IMR-90 (cell line): ENCODE measurements at regions not wholly inside any gene's neighbourhood (a gene's known extent, or its start where the extent isn't known, plus 50 kb on each side); places are given as distances from the start of the nearest gene placed in this dataset.

Experiments
- ATAC-seq: fragments of 200-7000 bp; cut with Tn5 transposase; 2 replicates; pipeline ENCODE4 v1.9.1; 2020; ENCODE audit warnings: low read depth, mild to moderate bottlenecking, moderate library complexity
- BruUV-seq: library from RNA; stranded (reverse); fragments of 400-500 nt; replicated peaks from 2 replicates; lab custom pipeline; 2021; lab: Mats Ljungman, UMichigan
- CTCF ChIA-PET: fragments of 300-600 bp; formaldehyde crosslinking; extraction: SDS; loops from one replicate; lab custom pipeline; 2021; ENCODE audit warnings: antibody characterized with exemption; lab: Yijun Ruan, JAX
- POLR2A ChIA-PET: fragments of 300-600 bp; sonication (Branson Sonifier 250); formaldehyde crosslinking; loops from one replicate; lab custom pipeline; 2022; ENCODE audit warnings: antibody characterized with exemption; ENCODE audit not compliant: unreplicated experiment; lab: Charles Lee
- DNase-seq: peaks from one replicate; pipeline ENCODE4 v3.0.0; 2013
- H2AFZ ChIP-seq: replicated peaks from 2 replicates; pipeline ENCODE3; 2013; ENCODE audit warnings: low read length, mild to moderate bottlenecking; ENCODE audit not compliant: poor library complexity
- H2AK5ac ChIP-seq: 2 replicates; pipeline ENCODE4 v1.6.1; 2013; ENCODE audit warnings: low read depth, low read length, inconsistent platforms
- H2AK9ac ChIP-seq: replicated peaks from 2 replicates; pipeline ENCODE3; 2013; ENCODE audit warnings: mild to moderate bottlenecking, low read depth, low read length, moderate library complexity; ENCODE audit not compliant: poor library complexity
- H2BK120ac ChIP-seq: 2 replicates; pipeline ENCODE4 v1.6.1; 2013; ENCODE audit warnings: low read depth, low read length, inconsistent platforms
- H2BK15ac ChIP-seq: 3 replicates; pipeline ENCODE4 v1.6.1; 2013; ENCODE audit warnings: low read depth, low read length, inconsistent platforms
- H2BK20ac ChIP-seq: 2 replicates; pipeline ENCODE4 v1.6.1; 2013; ENCODE audit warnings: low read depth, mild to moderate bottlenecking, inconsistent platforms, low read length, moderate library complexity
- H2BK5ac ChIP-seq: 2 replicates; pipeline ENCODE4 v1.6.1; 2013; ENCODE audit warnings: mild to moderate bottlenecking, low read depth, low read length, inconsistent platforms; ENCODE audit not compliant: poor library complexity, severe bottlenecking
- H3K14ac ChIP-seq: replicated peaks from 2 replicates; pipeline ENCODE4 v1.6.1; 2013; ENCODE audit warnings: low read depth, low read length, inconsistent platforms
- H3K18ac ChIP-seq: 2 replicates; pipeline ENCODE4 v1.6.1; 2013; ENCODE audit warnings: low read depth, low read length, control low read depth
- H3K23ac ChIP-seq: 2 replicates; pipeline ENCODE4 v1.6.1; 2013; ENCODE audit warnings: low read depth, low read length, inconsistent platforms
- H3K27ac ChIP-seq: 2 replicates; pipeline ENCODE4 v1.5.1; 2013; ENCODE audit warnings: mild to moderate bottlenecking, control low read depth, low read length; ENCODE audit not compliant: insufficient read depth
- H3K27me3 ChIP-seq: 2 replicates; pipeline ENCODE4 v1.6.1; 2013; ENCODE audit warnings: low read length; ENCODE audit not compliant: control insufficient read depth, insufficient read depth
- H3K36me3 ChIP-seq: 2 replicates; pipeline ENCODE4 v1.6.1; 2013; ENCODE audit warnings: low read length, mixed read lengths; ENCODE audit not compliant: control insufficient read depth, insufficient read depth
- H3K4ac ChIP-seq: 2 replicates; pipeline ENCODE4 v1.6.1; 2013; ENCODE audit warnings: low read depth, low read length, inconsistent platforms
- H3K4me1 ChIP-seq: 2 replicates; pipeline ENCODE4 v1.6.1; 2013; ENCODE audit warnings: low read length, mixed read lengths; ENCODE audit not compliant: control insufficient read depth, insufficient read depth
- H3K4me2 ChIP-seq: 2 replicates; pipeline ENCODE4 v1.6.1; 2013; ENCODE audit warnings: low read depth, mild to moderate bottlenecking, control low read depth, low read length, moderate library complexity
- H3K4me3 ChIP-seq: 2 replicates; pipeline ENCODE4 v1.5.1; 2013; ENCODE audit warnings: low read depth, mild to moderate bottlenecking, control low read depth, low read length, moderate library complexity; ENCODE audit not compliant: insufficient read depth
- H3K56ac ChIP-seq: 2 replicates; pipeline ENCODE4 v1.6.1; 2013; ENCODE audit warnings: low read length, inconsistent platforms; ENCODE audit not compliant: insufficient read depth; ENCODE audit errors: extremely low read depth
- H3K79me1 ChIP-seq, 2 experiments: 2 replicates each; pipeline ENCODE4 v1.6.1; 2013; ENCODE audit warnings: low read length in 2 of 2, inconsistent platforms in 1 of 2, low read depth in 1 of 2
- H3K9ac ChIP-seq: 2 replicates; pipeline ENCODE4 v1.6.1; 2013; ENCODE audit warnings: low read depth, low read length, control low read depth
- H3K9me1 ChIP-seq: 2 replicates; pipeline ENCODE4 v1.6.1; 2013; ENCODE audit warnings: low read length, inconsistent platforms; ENCODE audit not compliant: insufficient read depth
- H3K9me3 ChIP-seq: 2 replicates; pipeline ENCODE4 v1.6.1; 2013; ENCODE audit warnings: low read length; ENCODE audit not compliant: control insufficient read depth, insufficient read depth
- H4K20me1 ChIP-seq: 2 replicates; pipeline ENCODE4 v1.6.1; 2013; ENCODE audit warnings: low read length, inconsistent platforms; ENCODE audit not compliant: insufficient read depth
- H4K5ac ChIP-seq: 2 replicates; pipeline ENCODE4 v1.6.1; 2013; ENCODE audit warnings: mild to moderate bottlenecking, low read depth, low read length, control low read depth
- H4K8ac ChIP-seq, 2 experiments: 2 replicates each; pipeline ENCODE4 v1.6.1; 2013; ENCODE audit warnings: low read depth in 2 of 2, low read length in 2 of 2, control low read depth in 1 of 2, inconsistent platforms in 1 of 2
- H4K91ac ChIP-seq: 2 replicates; pipeline ENCODE4 v1.6.1; 2013; ENCODE audit warnings: low read depth, low read length, inconsistent platforms; ENCODE audit not compliant: insufficient read depth
- BHLHE40 ChIP-seq: fragments of 150-350 bp; IDR thresholded peaks from 2 replicates; pipeline ENCODE4 v1.6.1; 2016; ENCODE audit warnings: mild to moderate bottlenecking, low read depth, low read length
- CEBPB ChIP-seq: IDR thresholded peaks from 2 replicates; pipeline ENCODE4 v1.6.1; 2012; ENCODE audit warnings: low read depth, low read length, improper control_type of control experiment
- CHD1 ChIP-seq: IDR thresholded peaks from 2 replicates; pipeline ENCODE4 v1.6.1; 2012; ENCODE audit warnings: low read depth, low read length, improper control_type of control experiment
- CTCF ChIP-seq: conservative IDR thresholded peaks from 2 replicates; pipeline ENCODE4 v1.5.1; 2012; ENCODE audit warnings: mild to moderate bottlenecking, low read depth, low read length, improper control_type of control experiment
- ELK1 ChIP-seq: fragments of 150-350 bp; IDR thresholded peaks from 2 replicates; pipeline ENCODE4 v1.6.1; 2016; ENCODE audit warnings: low read depth, mild to moderate bottlenecking, low read length, moderate library complexity, borderline replicate concordance
- FOS ChIP-seq: fragments of 150-350 bp; IDR thresholded peaks from 2 replicates; pipeline ENCODE4 v1.6.1; 2016; ENCODE audit warnings: low read depth, low read length
- MAFK ChIP-seq: IDR thresholded peaks from 2 replicates; pipeline ENCODE4 v1.6.1; 2012; ENCODE audit warnings: low read depth, low read length, improper control_type of control experiment
- MAZ ChIP-seq: IDR thresholded peaks from 2 replicates; pipeline ENCODE4 v1.6.1; 2012; ENCODE audit warnings: low read depth, mild to moderate bottlenecking, low read length, improper control_type of control experiment, moderate library complexity, borderline replicate concordance
- MXI1 ChIP-seq: IDR thresholded peaks from 2 replicates; pipeline ENCODE4 v1.6.1; 2012; ENCODE audit warnings: low read depth, mild to moderate bottlenecking, low read length, moderate library complexity, borderline replicate concordance
- NFE2L2 ChIP-seq: fragments of 150-350 bp; IDR thresholded peaks from 2 replicates; pipeline ENCODE4 v1.6.1; 2016; ENCODE audit warnings: low read depth, mild to moderate bottlenecking, low read length
- POLR2A ChIP-seq: IDR thresholded peaks from 2 replicates; pipeline ENCODE4 v1.6.1; 2012; ENCODE audit warnings: mild to moderate bottlenecking, low read depth, low read length
- RAD21 ChIP-seq: IDR thresholded peaks from 2 replicates; pipeline ENCODE4 v1.6.1; 2012; ENCODE audit warnings: low read length, improper control_type of control experiment
- RCOR1 ChIP-seq: IDR thresholded peaks from 2 replicates; pipeline ENCODE4 v1.6.1; 2012; ENCODE audit warnings: mild to moderate bottlenecking, low read length, improper control_type of control experiment; ENCODE audit not compliant: insufficient replicate concordance
- RFX5 ChIP-seq: IDR thresholded peaks from 2 replicates; pipeline ENCODE4 v1.8.0; 2012; ENCODE audit warnings: low read depth, mild to moderate bottlenecking, low read length, moderate library complexity
- SMC3 ChIP-seq: fragments of 150-350 bp; IDR thresholded peaks from 2 replicates; pipeline ENCODE4 v1.6.1; 2016; ENCODE audit warnings: low read depth, mild to moderate bottlenecking, antibody characterized with exemption, low read length, moderate library complexity
- USF2 ChIP-seq: fragments of 150-350 bp; IDR thresholded peaks from 2 replicates; pipeline ENCODE4 v1.6.1; 2017; ENCODE audit warnings: mild to moderate bottlenecking, antibody characterized with exemption, low read length, low read depth
- WGBS, 2 experiments: methylation state at CpG; one replicate each; pipeline versions ENCODE4 v1.1.5 to v1.1.7; 2013; ENCODE audit warnings: missing lambda C conversion rate in 2 of 2; ENCODE audit not compliant: insufficient read length in 1 of 2; ENCODE audit errors: extremely low coverage in 2 of 2; 5-methylcytosine and 5-hydroxymethylcytosine counted together
- dilution Hi-C: fragments of 300-500 bp; cut with HindIII; formaldehyde crosslinking; loops from one replicate; pipeline ENCODE4 v1.14.3; 2018; ENCODE audit warnings: low sequenced_read_pairs; ENCODE audit not compliant: unreplicated experiment
- in situ Hi-C: fragments of 300-500 bp; cut with MboI; formaldehyde crosslinking; loops from 3 replicates; pipeline ENCODE4 v1.14.3; 2019; ENCODE audit warnings: low sequenced_read_pairs, inconsistent platforms, mixed read lengths
- intact Hi-C: fragments of 100-400 bp; cut with micrococcal nuclease; formaldehyde crosslinking; loops from 2 replicates; pipeline ENCODE4 v1.10.0; 2022

- H3K27me3 ChIP-seq, result no peaks in the 10 kb centered on the region
- peaks cover 7% of the 10 kb centered on the region; the same call in 1 of the 2 replicates for H3K9me3 ChIP-seq
These were observed 304.8 kb upstream of the STAC start for GRCh38 chr3:36075491-36075890.

More at GRCh38 chr3:36075491-36075890, 304.8 kb upstream of the STAC start:
- DNase-seq (no peak), ATAC-seq (no peak)
- whole genome bisulfite sequencing, 2 experiments, result 40% methylated on average over 1 of the region's 3 CpGs; no CpG with 5 or more reads in 1 of the 2 experiments
- Histone ChIP-seq H2BK20ac (no peak overlapping the region), H3K4me3 (no peak overlapping the region), H3K14ac (no peak overlapping the region), H3K56ac (no peak overlapping the region), H2BK120ac (no peak overlapping the region), H4K8ac (no peak overlapping the region), H3K27ac (no peak overlapping the region), H3K4me1 (no peaks in the 10 kb centered on the region), H3K36me3 (no peaks in the 10 kb centered on the region), H2BK5ac (no peak overlapping the region), H2AFZ (no peak overlapping the region), H2AK9ac (no peak overlapping the region), H3K4ac (no peak overlapping the region), H3K9me1 (no peaks in the 10 kb centered on the region), H2AK5ac (no peak overlapping the region), H4K20me1 (no peaks in the 10 kb centered on the region), H3K79me1 (no peaks in the 10 kb centered on the region), H3K18ac (no peak overlapping the region), H3K4me2 (no peak overlapping the region), H3K23ac (no peak overlapping the region), H3K9ac (no peak overlapping the region), H2BK15ac (no peak overlapping the region), H4K5ac (no peak overlapping the region), H4K91ac (no peak overlapping the region)
- ChIA-PET CTCF (no interaction called here), POLR2A (no interaction called here)
- TF ChIP-seq CTCF, result no peak
- TF ChIP-seq ELK1, result no peak
- no peak for TF ChIP-seq BHLHE40
- no peak for TF ChIP-seq POLR2A
- TF ChIP-seq RAD21, result no peak
- TF ChIP-seq RFX5, result no peak
- TF ChIP-seq CEBPB, result no peak
- TF ChIP-seq MXI1, result no peak
- no peak for TF ChIP-seq USF2
- no peak for TF ChIP-seq CHD1
- TF ChIP-seq FOS, result no peak
- no peak for TF ChIP-seq SMC3
- no peak for TF ChIP-seq MAZ
- no peak for TF ChIP-seq NFE2L2
- TF ChIP-seq MAFK, result no peak
- no peak for TF ChIP-seq RCOR1
- BruUV-seq, result no TSS peak
- in situ Hi-C loops (no loop called here), dilution Hi-C loops (no loop called here), intact Hi-C loops (no loop called here)
